Astrocyte (in vitro differentiated cells and primary cell): ENCODE measurements at regions not wholly inside any gene's neighbourhood (a gene's known extent, or its start where the extent isn't known, plus 50 kb on each side); places are given as distances from the start of the nearest gene placed in this dataset.

Experiments used
- DNase-seq: peaks from one replicate; pipeline ENCODE4 v3.0.0-alpha.2; 2010; ENCODE audit warnings: low read depth
- FAIRE-seq: peaks from 2 replicates; lab custom pipeline; 2011; peaks lifted over from hg19 to GRCh38; lab: Jason Lieb, UNC
- H2AFZ ChIP-seq: 2 replicates; pipeline ENCODE4 v1.6.0; 2012; ENCODE audit warnings: low read depth, low read length, inconsistent platforms
- H3K27ac ChIP-seq: 2 replicates; pipeline ENCODE4 v1.5.1; 2011; ENCODE audit warnings: low read depth, low read length, inconsistent platforms
- H3K27me3 ChIP-seq: 2 replicates; pipeline ENCODE4 v1.6.0; 2011; ENCODE audit warnings: low read length, inconsistent platforms; ENCODE audit not compliant: insufficient read depth
- H3K36me3 ChIP-seq: 2 replicates; pipeline ENCODE4 v1.5.1; 2011; ENCODE audit warnings: low read length, inconsistent platforms; ENCODE audit not compliant: insufficient read depth
- H3K4me1 ChIP-seq: 2 replicates; pipeline ENCODE4 v1.5.1; 2011; ENCODE audit warnings: low read length, inconsistent platforms; ENCODE audit not compliant: insufficient read depth
- H3K4me2 ChIP-seq: 2 replicates; pipeline ENCODE4 v1.6.0; 2012; ENCODE audit warnings: low read length, inconsistent platforms
- H3K4me3 ChIP-seq: 2 replicates; pipeline ENCODE4 v1.5.1; 2011; ENCODE audit warnings: low read depth, mild to moderate bottlenecking, low read length, inconsistent platforms; ENCODE audit not compliant: insufficient read depth
- H3K79me2 ChIP-seq: 2 replicates; pipeline ENCODE4 v1.6.0; 2012; ENCODE audit warnings: mild to moderate bottlenecking, low read length, inconsistent platforms; ENCODE audit not compliant: insufficient read depth
- H3K9ac ChIP-seq: 2 replicates; pipeline ENCODE4 v1.6.0; 2012; ENCODE audit warnings: mild to moderate bottlenecking, low read length, inconsistent platforms
- H3K9me3 ChIP-seq: 2 replicates; pipeline ENCODE4 v1.5.1; 2012; ENCODE audit warnings: low read depth, mild to moderate bottlenecking, low read length, inconsistent platforms; ENCODE audit not compliant: insufficient read depth
- H4K20me1 ChIP-seq: 2 replicates; pipeline ENCODE4 v1.6.0; 2012; ENCODE audit warnings: low read length, inconsistent platforms; ENCODE audit not compliant: insufficient read depth
- H3K27ac Mint-ChIP-seq: one replicate; pipeline ENCODE4 v1.8.0; 2021; ENCODE audit warnings: mild to moderate bottlenecking, mixed read lengths; ENCODE audit not compliant: unreplicated experiment
- H3K27me3 Mint-ChIP-seq: one replicate; pipeline ENCODE4 v1.8.0; 2021; ENCODE audit warnings: low read depth, mixed read lengths; ENCODE audit not compliant: unreplicated experiment
- H3K36me3 Mint-ChIP-seq: one replicate; pipeline ENCODE4 v1.8.0; 2021; ENCODE audit warnings: low read depth, mixed read lengths; ENCODE audit not compliant: unreplicated experiment
- H3K4me1 Mint-ChIP-seq: one replicate; pipeline ENCODE4 v1.8.0; 2021; ENCODE audit warnings: low read depth, mixed read lengths; ENCODE audit not compliant: unreplicated experiment
- H3K4me3 Mint-ChIP-seq: one replicate; pipeline ENCODE4 v1.8.0; 2021; ENCODE audit warnings: mild to moderate bottlenecking, moderate library complexity, mixed read lengths; ENCODE audit not compliant: unreplicated experiment
- H3K9me3 Mint-ChIP-seq: one replicate; pipeline ENCODE4 v1.8.0; 2021; ENCODE audit warnings: mild to moderate bottlenecking, mixed read lengths; ENCODE audit not compliant: unreplicated experiment
- EZH2 ChIP-seq: IDR thresholded peaks from 2 replicates; pipeline ENCODE4 v1.6.1; 2012; ENCODE audit warnings: mild to moderate bottlenecking, low read length, inconsistent platforms; ENCODE audit not compliant: insufficient read depth
- TF ChIP-seq, protein P1 (sequence below): IDR thresholded peaks from 2 replicates; pipeline ENCODE4 v1.5.1; 2011; ENCODE audit warnings: low read depth, mild to moderate bottlenecking, inconsistent platforms, low read length, moderate library complexity; ENCODE audit not compliant: insufficient read depth

DNA sequence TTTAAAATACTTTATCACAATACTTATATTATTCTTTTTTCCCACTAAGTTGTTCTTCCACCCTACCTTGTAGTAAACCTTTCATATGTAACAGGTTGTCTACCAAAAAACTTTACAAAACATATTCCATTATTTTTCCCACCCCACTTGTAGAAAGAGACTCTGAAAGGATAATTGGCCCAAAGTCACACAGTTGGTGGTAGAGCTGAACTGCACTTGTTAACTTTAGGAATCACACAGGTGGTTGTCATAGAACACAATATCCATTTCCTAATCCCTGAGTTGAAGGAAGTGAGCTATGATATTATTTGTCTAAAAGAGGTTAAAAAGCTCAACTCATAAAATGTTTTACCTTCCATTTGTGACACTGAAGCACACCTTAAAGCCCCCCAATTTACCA is 188.8 kb upstream of the FOXP2 start:
- H3K36me3 Mint-ChIP-seq = no peaks in the 10 kb centered on the region
- FAIRE-seq (no peak), DNase-seq (no peak)
- no peak overlapping the region for H2AFZ ChIP-seq
- H3K4me3 Mint-ChIP-seq = no peak overlapping the region
- no peaks in the 10 kb centered on the region for H4K20me1 ChIP-seq
- no peak overlapping the region for H3K4me3 ChIP-seq
- no peak overlapping the region for H3K27ac Mint-ChIP-seq
- no peaks in the 10 kb centered on the region for H3K36me3 ChIP-seq
- no peaks in the 10 kb centered on the region for H3K9me3 Mint-ChIP-seq
- H3K79me2 ChIP-seq = no peaks in the 10 kb centered on the region
- H3K9me3 ChIP-seq = no peaks in the 10 kb centered on the region
- TF ChIP-seq, protein P1, sequence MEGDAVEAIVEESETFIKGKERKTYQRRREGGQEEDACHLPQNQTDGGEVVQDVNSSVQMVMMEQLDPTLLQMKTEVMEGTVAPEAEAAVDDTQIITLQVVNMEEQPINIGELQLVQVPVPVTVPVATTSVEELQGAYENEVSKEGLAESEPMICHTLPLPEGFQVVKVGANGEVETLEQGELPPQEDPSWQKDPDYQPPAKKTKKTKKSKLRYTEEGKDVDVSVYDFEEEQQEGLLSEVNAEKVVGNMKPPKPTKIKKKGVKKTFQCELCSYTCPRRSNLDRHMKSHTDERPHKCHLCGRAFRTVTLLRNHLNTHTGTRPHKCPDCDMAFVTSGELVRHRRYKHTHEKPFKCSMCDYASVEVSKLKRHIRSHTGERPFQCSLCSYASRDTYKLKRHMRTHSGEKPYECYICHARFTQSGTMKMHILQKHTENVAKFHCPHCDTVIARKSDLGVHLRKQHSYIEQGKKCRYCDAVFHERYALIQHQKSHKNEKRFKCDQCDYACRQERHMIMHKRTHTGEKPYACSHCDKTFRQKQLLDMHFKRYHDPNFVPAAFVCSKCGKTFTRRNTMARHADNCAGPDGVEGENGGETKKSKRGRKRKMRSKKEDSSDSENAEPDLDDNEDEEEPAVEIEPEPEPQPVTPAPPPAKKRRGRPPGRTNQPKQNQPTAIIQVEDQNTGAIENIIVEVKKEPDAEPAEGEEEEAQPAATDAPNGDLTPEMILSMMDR = no peak
- TF ChIP-seq EZH2 = no peak
- H3K4me1 ChIP-seq = no peaks in the 10 kb centered on the region
- peaks cover 21% of the 10 kb centered on the region for H3K4me1 Mint-ChIP-seq
- H3K9ac ChIP-seq = no peak overlapping the region
- no peaks in the 10 kb centered on the region for H3K27me3 ChIP-seq
- no peaks in the 10 kb centered on the region for H3K27me3 Mint-ChIP-seq
- no peak overlapping the region for H3K4me2 ChIP-seq
- H3K27ac ChIP-seq = no peak overlapping the region

DNA sequence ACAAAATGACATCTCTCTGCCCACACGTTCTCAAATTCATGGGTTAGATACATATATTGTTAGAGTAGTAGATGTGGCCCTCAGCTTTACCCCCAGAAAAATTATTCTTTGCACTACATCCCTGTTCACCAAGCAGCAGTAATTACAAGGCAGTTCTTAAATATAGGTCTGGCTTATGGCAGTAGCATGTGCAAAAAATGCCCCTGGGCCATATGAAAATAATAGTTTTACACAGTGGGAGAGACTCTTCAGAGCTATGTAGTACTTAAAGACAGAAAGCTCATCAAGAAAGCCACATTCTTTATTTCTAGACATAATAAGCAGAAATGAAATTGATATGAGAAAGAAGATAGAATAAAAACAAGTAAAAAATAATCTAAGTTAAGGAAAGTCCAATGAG is 196.3 kb upstream of the FOXP2 start:
- H3K9ac ChIP-seq = no peak overlapping the region
- Mint-ChIP-seq H3K4me1 (no peaks in the 10 kb centered on the region), H3K27me3 (no peaks in the 10 kb centered on the region), H3K9me3 (no peaks in the 10 kb centered on the region), H3K27ac (no peak overlapping the region), H3K36me3 (no peaks in the 10 kb centered on the region), H3K4me3 (no peak overlapping the region)
- H3K27me3 ChIP-seq = no peaks in the 10 kb centered on the region
- no peak overlapping the region for H3K27ac ChIP-seq
- H3K4me1 ChIP-seq = no peaks in the 10 kb centered on the region
- no peak overlapping the region for H2AFZ ChIP-seq
- no peaks in the 10 kb centered on the region for H4K20me1 ChIP-seq
- no peaks in the 10 kb centered on the region for H3K36me3 ChIP-seq
- no peak for DNase-seq
- H3K9me3 ChIP-seq = no peaks in the 10 kb centered on the region
- no peak for TF ChIP-seq EZH2
- TF ChIP-seq, protein P1 = no peak
- H3K4me2 ChIP-seq = no peak overlapping the region
- no peak for FAIRE-seq
- H3K4me3 ChIP-seq = no peak overlapping the region
- H3K79me2 ChIP-seq = no peaks in the 10 kb centered on the region

GRCh38 chr7:114217026-114217806 is 197.4 kb upstream of the FOXP2 start:
- Histone ChIP-seq H3K9me3 (no peaks in the 10 kb centered on the region), H4K20me1 (no peaks in the 10 kb centered on the region), H3K27ac (no peak overlapping the region), H3K27me3 (no peaks in the 10 kb centered on the region), H3K4me2 (no peak overlapping the region), H3K4me1 (no peaks in the 10 kb centered on the region), H2AFZ (no peak overlapping the region), H3K79me2 (no peaks in the 10 kb centered on the region), H3K36me3 (no peaks in the 10 kb centered on the region), H3K4me3 (no peak overlapping the region), H3K9ac (no peak overlapping the region)
- no peaks in the 10 kb centered on the region for H3K36me3 Mint-ChIP-seq
- FAIRE-seq (no peak), DNase-seq (no peak)
- no peaks in the 10 kb centered on the region for H3K27me3 Mint-ChIP-seq
- H3K4me3 Mint-ChIP-seq = no peak overlapping the region
- peaks cover 4% of the 10 kb centered on the region for H3K4me1 Mint-ChIP-seq
- no peak overlapping the region for H3K27ac Mint-ChIP-seq
- no peaks in the 10 kb centered on the region for H3K9me3 Mint-ChIP-seq
- TF ChIP-seq, protein P1 = no peak
- TF ChIP-seq EZH2 = no peak
